ENCODE measurements at regions not wholly inside any gene's neighbourhood (a gene's known extent, or its start where the extent isn't known, plus 50 kb on each side); places are given as distances from the start of the nearest gene placed in this dataset.
A peak's percentile ranks its signal among the peaks of the same experiment; 100 is the strongest.
"Not testable (repeated sequence)": the region's sequence is repeated elsewhere in the genome, so short reads cannot be mapped to it uniquely, and the experiment has no call there.

DNA sequence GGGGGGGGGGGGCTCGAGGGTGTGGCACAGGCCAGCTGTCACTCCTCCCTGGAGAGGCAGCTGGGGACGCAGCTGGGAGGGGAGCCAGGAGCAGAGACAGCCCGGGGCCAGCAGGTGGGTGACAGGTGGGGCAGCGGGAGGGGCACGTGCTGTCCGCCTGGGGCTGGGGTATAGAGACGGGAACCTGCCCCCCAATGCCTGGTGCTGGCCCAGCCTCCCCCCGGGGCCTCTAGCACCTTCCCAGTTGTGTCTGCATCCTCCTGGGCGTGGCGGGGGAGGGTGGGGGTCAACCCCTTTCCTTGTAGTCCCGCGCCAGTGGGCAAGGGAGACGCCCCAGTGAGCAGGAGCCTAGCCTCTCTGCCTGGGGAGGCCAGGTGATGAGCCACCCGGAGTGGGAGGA is 892.6 kb downstream of the RPIA start:
- H3K9ac ChIP-seq (ENCODE audit: low read length); H2AFZ ChIP-seq (ENCODE audit: low read depth, low read length); H2BK12ac ChIP-seq (ENCODE audit: low read length in 2 of 2); H2AK5ac ChIP-seq (ENCODE audit: low read length, severe bottlenecking); H4K8ac ChIP-seq (ENCODE audit: low read length); H3K27ac ChIP-seq (ENCODE audit: low read length, poor library complexity, severe bottlenecking); H4K91ac ChIP-seq (ENCODE audit: low read length); H3K23ac ChIP-seq (ENCODE audit: low read length in 2 of 2); H3K9me3 ChIP-seq (ENCODE audit: control insufficient read depth, low read length); H2BK5ac ChIP-seq (ENCODE audit: low read depth, low read length, poor library complexity, severe bottlenecking); H3K79me1 ChIP-seq (replicated peaks; ENCODE audit: low read length, poor library complexity, severe bottlenecking); H3K36me3 ChIP-seq (ENCODE audit: control insufficient read depth in 1 of 2, insufficient read depth in 2 of 2, low read depth in 1 of 2, low read length in 2 of 2); H3K4ac ChIP-seq (ENCODE audit: low read depth in 1 of 2, low read length in 2 of 2); H2BK15ac ChIP-seq (ENCODE audit: low read depth, poor library complexity, severe bottlenecking); DNase-seq; H2BK120ac ChIP-seq (ENCODE audit: low read depth, low read length); H3K4me1 ChIP-seq (ENCODE audit: control insufficient read depth, insufficient read depth, low read depth, low read length); H3K27me3 ChIP-seq (ENCODE audit: control insufficient read depth in 1 of 2, insufficient read depth in 1 of 2, low read length in 2 of 2); H3K4me2 ChIP-seq (ENCODE audit: low read length, poor library complexity, severe bottlenecking): not testable (repeated sequence)
- no CpG with 5 or more reads among the region's 14 CpGs for WGBS
- Histone ChIP-seq H3K4me3 (ENCODE audit: insufficient read depth in 1 of 2, low read depth in 1 of 2, low read length in 2 of 2) (peak overlapping the region in 1 of 2 experiments; percentile 51), H3K18ac (ENCODE audit: low read depth in 1 of 2, low read length in 2 of 2) (peak overlapping the region in 1 of 2 experiments; percentile 24), H3K14ac (ENCODE audit: low read length in 2 of 2) (peak overlapping the region in 1 of 2 experiments; percentile 79)

DNA sequence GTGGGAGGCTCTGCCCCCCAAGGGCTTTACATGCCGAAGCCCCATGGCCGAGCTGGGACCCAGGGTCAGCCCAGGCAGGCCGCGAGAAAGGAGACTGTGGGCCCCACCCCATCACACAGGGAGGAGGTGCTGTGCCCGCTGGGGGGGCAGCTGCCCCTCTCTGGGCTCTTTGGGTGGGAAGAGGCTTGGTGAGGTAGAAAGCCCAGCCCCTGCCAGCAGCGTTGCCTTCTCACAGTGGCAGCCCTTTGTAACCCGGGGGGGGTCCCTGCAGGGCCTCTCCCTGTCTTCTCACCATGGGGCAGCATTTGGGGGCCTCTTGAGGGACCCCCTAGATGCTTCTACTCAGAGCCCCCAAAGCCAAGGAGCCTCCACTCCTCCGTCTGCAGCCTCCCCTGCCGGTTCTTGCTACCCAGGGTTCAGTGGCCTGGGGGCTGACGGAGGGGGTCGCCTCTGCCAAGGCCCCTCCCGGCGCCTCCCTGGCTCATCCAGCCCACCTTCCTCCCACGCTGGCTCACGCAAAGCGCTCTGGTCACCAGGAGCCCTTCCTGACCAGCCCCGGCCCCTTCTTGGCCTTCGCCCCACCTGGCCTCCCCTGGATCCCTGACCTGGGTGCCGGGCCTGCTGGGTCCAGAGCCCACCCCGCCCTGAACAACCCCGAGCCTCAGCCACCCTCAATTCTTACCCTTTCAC is 893.5 kb downstream of the RPIA start:
- H3K18ac ChIP-seq (ENCODE audit: low read depth in 1 of 2, low read length in 2 of 2); H3K9me3 ChIP-seq (ENCODE audit: control insufficient read depth, low read length); H2BK12ac ChIP-seq (ENCODE audit: low read length in 2 of 2); H4K8ac ChIP-seq (ENCODE audit: low read length); H2BK120ac ChIP-seq (ENCODE audit: low read depth, low read length); H3K23ac ChIP-seq (ENCODE audit: low read length in 2 of 2); H3K4me2 ChIP-seq (ENCODE audit: low read length, poor library complexity, severe bottlenecking); H3K27me3 ChIP-seq (ENCODE audit: control insufficient read depth in 1 of 2, insufficient read depth in 1 of 2, low read length in 2 of 2); H2BK5ac ChIP-seq (ENCODE audit: low read depth, low read length, poor library complexity, severe bottlenecking); H2BK15ac ChIP-seq (ENCODE audit: low read depth, poor library complexity, severe bottlenecking); DNase-seq; H3K4ac ChIP-seq (ENCODE audit: low read depth in 1 of 2, low read length in 2 of 2); H4K91ac ChIP-seq (ENCODE audit: low read length); H3K27ac ChIP-seq (ENCODE audit: low read length, poor library complexity, severe bottlenecking); H3K4me1 ChIP-seq (ENCODE audit: control insufficient read depth, insufficient read depth, low read depth, low read length); H2AK5ac ChIP-seq (ENCODE audit: low read length, severe bottlenecking); H2AFZ ChIP-seq (ENCODE audit: low read depth, low read length); H3K79me1 ChIP-seq (replicated peaks; ENCODE audit: low read length, poor library complexity, severe bottlenecking); H3K14ac ChIP-seq (ENCODE audit: low read length in 2 of 2); H3K36me3 ChIP-seq (ENCODE audit: control insufficient read depth in 1 of 2, insufficient read depth in 2 of 2, low read depth in 1 of 2, low read length in 2 of 2): not testable (repeated sequence)
- whole genome bisulfite sequencing = no CpG with 5 or more reads among the region's 21 CpGs
- Histone ChIP-seq H3K4me3 (ENCODE audit: insufficient read depth in 1 of 2, low read depth in 1 of 2, low read length in 2 of 2) (peak overlapping the region; percentile 54 to 67), H3K9ac (ENCODE audit: low read length) (peak overlapping the region; percentile 64)

DNA sequence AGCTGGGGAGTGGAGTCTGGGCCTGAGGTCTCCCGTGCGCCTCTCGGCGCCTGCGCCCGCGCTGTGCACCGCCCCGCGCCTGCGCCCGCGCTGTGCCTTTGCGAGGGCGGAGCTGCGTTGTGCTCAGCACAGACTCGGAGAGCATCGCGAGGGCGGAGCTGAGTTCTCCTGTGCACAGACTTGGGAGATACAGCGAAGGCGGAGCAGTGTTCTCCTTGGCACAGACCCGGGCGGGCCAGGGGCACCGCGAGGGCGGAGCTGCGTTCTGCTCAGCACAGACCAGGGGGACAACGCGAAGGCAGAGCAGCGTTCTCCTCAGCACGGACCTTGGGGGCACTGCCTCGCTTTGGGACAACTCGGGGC is 894.1 kb downstream of the RPIA start:
- H3K4me3 ChIP-seq (ENCODE audit: insufficient read depth in 1 of 2, low read depth in 1 of 2, low read length in 2 of 2) = peak overlapping the region; percentile 26 to 75
- peak; percentile 59 for DNase-seq
- WGBS = 46% methylated on average over 7 of the region's 34 CpGs
- H3K4me1 ChIP-seq (ENCODE audit: control insufficient read depth, insufficient read depth, low read depth, low read length); H2BK5ac ChIP-seq (ENCODE audit: low read depth, low read length, poor library complexity, severe bottlenecking); H3K4ac ChIP-seq (ENCODE audit: low read depth in 1 of 2, low read length in 2 of 2); H3K27me3 ChIP-seq (ENCODE audit: control insufficient read depth in 1 of 2, insufficient read depth in 1 of 2, low read length in 2 of 2); H3K79me1 ChIP-seq (replicated peaks; ENCODE audit: low read length, poor library complexity, severe bottlenecking); H3K27ac ChIP-seq (ENCODE audit: low read length, poor library complexity, severe bottlenecking); H3K36me3 ChIP-seq (ENCODE audit: control insufficient read depth in 1 of 2, insufficient read depth in 2 of 2, low read depth in 1 of 2, low read length in 2 of 2); H3K9me3 ChIP-seq (ENCODE audit: control insufficient read depth, low read length); H2BK12ac ChIP-seq (ENCODE audit: low read length in 2 of 2); H2BK120ac ChIP-seq (ENCODE audit: low read depth, low read length); H4K91ac ChIP-seq (ENCODE audit: low read length); H2BK15ac ChIP-seq (ENCODE audit: low read depth, poor library complexity, severe bottlenecking); H2AK5ac ChIP-seq (ENCODE audit: low read length, severe bottlenecking); H3K4me2 ChIP-seq (ENCODE audit: low read length, poor library complexity, severe bottlenecking); H3K14ac ChIP-seq (ENCODE audit: low read length in 2 of 2); H3K23ac ChIP-seq (ENCODE audit: low read length in 2 of 2): not testable (repeated sequence)
- peak overlapping the region; percentile 41 for H4K8ac ChIP-seq (ENCODE audit: low read length)
- H3K9ac ChIP-seq (ENCODE audit: low read length) = peak overlapping the region; percentile 73
- peak overlapping the region in 1 of 2 experiments; percentile 40 for H3K18ac ChIP-seq (ENCODE audit: low read depth in 1 of 2, low read length in 2 of 2)
- peak overlapping the region; percentile 63 for H2AFZ ChIP-seq (ENCODE audit: low read depth, low read length)

DNA sequence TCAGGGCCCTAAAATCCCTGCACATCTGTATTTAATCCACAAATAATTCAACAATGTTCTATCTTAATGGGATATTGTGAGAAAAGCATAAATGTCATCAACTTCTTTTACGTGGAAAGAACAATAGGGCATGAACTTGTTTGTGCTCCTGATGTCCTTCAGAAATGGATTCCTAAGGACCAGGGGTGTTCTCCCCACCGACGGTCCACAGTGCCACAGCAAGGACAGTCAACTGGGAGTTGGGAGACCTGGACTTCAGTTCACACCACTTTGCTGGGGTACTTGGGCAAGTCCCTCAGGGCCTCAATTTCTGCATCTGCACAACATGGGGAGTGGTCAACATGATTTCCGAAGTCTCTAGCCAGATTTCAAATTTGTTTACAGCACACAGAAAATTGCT is 908.4 kb downstream of the RPIA start:
- not testable (repeated sequence) for H2BK12ac ChIP-seq (ENCODE audit: low read length in 2 of 2); H4K8ac ChIP-seq (ENCODE audit: low read length); H2BK120ac ChIP-seq (ENCODE audit: low read depth, low read length); H3K9ac ChIP-seq (ENCODE audit: low read length); H2AK5ac ChIP-seq (ENCODE audit: low read length, severe bottlenecking); H3K4me1 ChIP-seq (ENCODE audit: control insufficient read depth, insufficient read depth, low read depth, low read length); H2BK5ac ChIP-seq (ENCODE audit: low read depth, low read length, poor library complexity, severe bottlenecking); H4K91ac ChIP-seq (ENCODE audit: low read length); H3K9me3 ChIP-seq (ENCODE audit: control insufficient read depth, low read length); H2BK15ac ChIP-seq (ENCODE audit: low read depth, poor library complexity, severe bottlenecking); H3K4ac ChIP-seq (ENCODE audit: low read depth in 1 of 2, low read length in 2 of 2); H3K4me3 ChIP-seq (ENCODE audit: insufficient read depth in 1 of 2, low read depth in 1 of 2, low read length in 2 of 2); H3K27me3 ChIP-seq (ENCODE audit: control insufficient read depth in 1 of 2, insufficient read depth in 1 of 2, low read length in 2 of 2); DNase-seq; H3K36me3 ChIP-seq (ENCODE audit: control insufficient read depth in 1 of 2, insufficient read depth in 2 of 2, low read depth in 1 of 2, low read length in 2 of 2); H3K14ac ChIP-seq (ENCODE audit: low read length in 2 of 2); H2AFZ ChIP-seq (ENCODE audit: low read depth, low read length); H3K4me2 ChIP-seq (ENCODE audit: low read length, poor library complexity, severe bottlenecking); H3K23ac ChIP-seq (ENCODE audit: low read length in 2 of 2); H3K27ac ChIP-seq (ENCODE audit: low read length, poor library complexity, severe bottlenecking); H3K18ac ChIP-seq (ENCODE audit: low read depth in 1 of 2, low read length in 2 of 2); H3K79me1 ChIP-seq (replicated peaks; ENCODE audit: low read length, poor library complexity, severe bottlenecking)
- 85% methylated on average over 1 of the region's 4 CpGs for WGBS
